ENCODE measurements at regions not wholly inside any gene's neighbourhood (a gene's known extent, or its start where the extent isn't known, plus 50 kb on each side); places are given as distances from the start of the nearest gene placed in this dataset.

- TF ChIP-seq, protein P1, sequence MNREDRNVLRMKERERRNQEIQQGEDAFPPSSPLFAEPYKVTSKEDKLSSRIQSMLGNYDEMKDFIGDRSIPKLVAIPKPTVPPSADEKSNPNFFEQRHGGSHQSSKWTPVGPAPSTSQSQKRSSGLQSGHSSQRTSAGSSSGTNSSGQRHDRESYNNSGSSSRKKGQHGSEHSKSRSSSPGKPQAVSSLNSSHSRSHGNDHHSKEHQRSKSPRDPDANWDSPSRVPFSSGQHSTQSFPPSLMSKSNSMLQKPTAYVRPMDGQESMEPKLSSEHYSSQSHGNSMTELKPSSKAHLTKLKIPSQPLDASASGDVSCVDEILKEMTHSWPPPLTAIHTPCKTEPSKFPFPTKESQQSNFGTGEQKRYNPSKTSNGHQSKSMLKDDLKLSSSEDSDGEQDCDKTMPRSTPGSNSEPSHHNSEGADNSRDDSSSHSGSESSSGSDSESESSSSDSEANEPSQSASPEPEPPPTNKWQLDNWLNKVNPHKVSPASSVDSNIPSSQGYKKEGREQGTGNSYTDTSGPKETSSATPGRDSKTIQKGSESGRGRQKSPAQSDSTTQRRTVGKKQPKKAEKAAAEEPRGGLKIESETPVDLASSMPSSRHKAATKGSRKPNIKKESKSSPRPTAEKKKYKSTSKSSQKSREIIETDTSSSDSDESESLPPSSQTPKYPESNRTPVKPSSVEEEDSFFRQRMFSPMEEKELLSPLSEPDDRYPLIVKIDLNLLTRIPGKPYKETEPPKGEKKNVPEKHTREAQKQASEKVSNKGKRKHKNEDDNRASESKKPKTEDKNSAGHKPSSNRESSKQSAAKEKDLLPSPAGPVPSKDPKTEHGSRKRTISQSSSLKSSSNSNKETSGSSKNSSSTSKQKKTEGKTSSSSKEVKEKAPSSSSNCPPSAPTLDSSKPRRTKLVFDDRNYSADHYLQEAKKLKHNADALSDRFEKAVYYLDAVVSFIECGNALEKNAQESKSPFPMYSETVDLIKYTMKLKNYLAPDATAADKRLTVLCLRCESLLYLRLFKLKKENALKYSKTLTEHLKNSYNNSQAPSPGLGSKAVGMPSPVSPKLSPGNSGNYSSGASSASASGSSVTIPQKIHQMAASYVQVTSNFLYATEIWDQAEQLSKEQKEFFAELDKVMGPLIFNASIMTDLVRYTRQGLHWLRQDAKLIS (CRISPR knock-in tag; IDR thresholded peaks at IDR 0.05), result no peak
- TF ChIP-seq PTTG1 (tag; IDR thresholded peaks at IDR 0.05; ENCODE audit: low read depth) (no peak), CTBP1 (IDR thresholded peaks at IDR 0.05; ENCODE audit: borderline replicate concordance) (no peak), KDM5B (IDR thresholded peaks at IDR 0.05; ENCODE audit: insufficient replicate concordance, low read depth, low read length) (no peak), ZFPM2 (CRISPR knock-in tag; IDR thresholded peaks at IDR 0.05) (no peak), RBM14 (IDR thresholded peaks at IDR 0.05; ENCODE audit: borderline replicate concordance, insufficient read depth, low read depth, low read length) (no peak), POU5F1 (IDR thresholded peaks at IDR 0.05; ENCODE audit: borderline replicate concordance, low read depth, low read length, partially characterized antibody) (no peak)
These were observed 520.4 kb downstream of the RWDD3 start (continued) for GRCh38 chr1:95754412-95754811.

GRCh38 chr1:95766036-95766435 lies 532.0 kb downstream of the RWDD3 start:
- intact Hi-C loops (cut with micrococcal nuclease), result no loop called here
- in situ Hi-C loops (cut with MboI), result no loop called here
- H3K9me1 ChIP-seq (ENCODE audit: control insufficient read depth, insufficient read depth, low read length), result no peaks in the 10 kb centered on the region
- FAIRE-seq, result no peak
- no peak overlapping the region for H2AFZ ChIP-seq (ENCODE audit: low read depth, low read length)
- no peak overlapping the region for H3K27ac ChIP-seq (ENCODE audit: extremely low read depth, low read depth, low read length)
- no peaks in the 10 kb centered on the region for H3K4me1 ChIP-seq (replicated peaks in 1 of 2; ENCODE audit: control insufficient read depth in 2 of 2, insufficient read depth in 2 of 2, low read length in 2 of 2)
- TF ChIP-seq PRMT5 (CRISPR knock-in tag; IDR thresholded peaks at IDR 0.05) (no peak), GATAD2B (IDR thresholded peaks at IDR 0.05; ENCODE audit: borderline replicate concordance) (no peak), TARDBP (IDR thresholded peaks at IDR 0.05) (no peak), EHMT2 (IDR thresholded peaks at IDR 0.05) (no peak), RBM25 (IDR thresholded peaks at IDR 0.05; ENCODE audit: low read depth, low read length, severe bottlenecking) (no peak)
- TF ChIP-seq, protein P2, sequence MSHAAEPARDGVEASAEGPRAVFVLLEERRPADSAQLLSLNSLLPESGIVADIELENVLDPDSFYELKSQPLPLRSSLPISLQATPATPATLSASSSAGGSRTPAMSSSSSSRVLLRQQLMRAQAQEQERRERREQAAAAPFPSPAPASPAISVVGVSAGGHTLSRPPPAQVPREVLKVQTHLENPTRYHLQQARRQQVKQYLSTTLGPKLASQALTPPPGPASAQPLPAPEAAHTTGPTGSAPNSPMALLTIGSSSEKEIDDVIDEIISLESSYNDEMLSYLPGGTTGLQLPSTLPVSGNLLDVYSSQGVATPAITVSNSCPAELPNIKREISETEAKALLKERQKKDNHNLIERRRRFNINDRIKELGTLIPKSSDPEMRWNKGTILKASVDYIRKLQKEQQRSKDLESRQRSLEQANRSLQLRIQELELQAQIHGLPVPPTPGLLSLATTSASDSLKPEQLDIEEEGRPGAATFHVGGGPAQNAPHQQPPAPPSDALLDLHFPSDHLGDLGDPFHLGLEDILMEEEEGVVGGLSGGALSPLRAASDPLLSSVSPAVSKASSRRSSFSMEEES (CRISPR knock-in tag; IDR thresholded peaks at IDR 0.05), result no peak
- H3K4me3 ChIP-seq, result no peak overlapping the region
- no peaks in the 10 kb centered on the region for H3K27me3 ChIP-seq (ENCODE audit: control insufficient read depth in 2 of 2, insufficient read depth in 2 of 2, low read length in 2 of 2)
- H3K36me3 ChIP-seq (ENCODE audit: control insufficient read depth, insufficient read depth, low read length), result no peaks in the 10 kb centered on the region
- H3K4me2 ChIP-seq (ENCODE audit: insufficient read depth, low read length), result no peak overlapping the region
- H3K79me2 ChIP-seq (ENCODE audit: control insufficient read depth, insufficient read depth, low read length), result no peaks in the 10 kb centered on the region
- ChIA-PET POLR2A (no interaction called here), CTCF (ENCODE audit: low intra/inter-chr PET ratio) (no interaction called here)
- ATAC-seq, result no peak
- H3K9ac ChIP-seq (ENCODE audit: insufficient read depth in 1 of 2, low read depth in 2 of 2, low read length in 2 of 2), result no peak overlapping the region
- H4K20me1 ChIP-seq (replicated peaks; ENCODE audit: control insufficient read depth, insufficient read depth, low read length), result no peaks in the 10 kb centered on the region
- no peak for DNase-seq (ENCODE audit: extremely low read depth in 1 of 4, low spot score in 3 of 4)
- no TSS peak for BruUV-seq (replicated peaks)
- WGBS (ENCODE audit: insufficient coverage, low coverage, missing lambda C conversion rate), result 0% methylated on average over 1 of the region's 1 CpG
- H3K9me3 ChIP-seq (replicated peaks; ENCODE audit: control insufficient read depth, insufficient read depth, low read depth, low read length), result no peaks in the 10 kb centered on the region
